Glutamatergic neuron (in vitro differentiated cells): ENCODE measurements at regions not wholly inside any gene's neighbourhood (a gene's known extent, or its start where the extent isn't known, plus 50 kb on each side); places are given as distances from the start of the nearest gene placed in this dataset.

Experiments
- DNase-seq: peaks from one replicate; pipeline ENCODE4 v3.0.0; 2022
- H3K27ac Mint-ChIP-seq: one replicate; pipeline ENCODE4 v1.8.0; 2020; ENCODE audit warnings: mild to moderate bottlenecking, mixed read lengths, inconsistent platforms; ENCODE audit not compliant: unreplicated experiment
- H3K27me3 Mint-ChIP-seq: one replicate; pipeline ENCODE4 v1.8.0; 2020; ENCODE audit warnings: mild to moderate bottlenecking, moderate library complexity, mixed read lengths, inconsistent platforms; ENCODE audit not compliant: unreplicated experiment
- H3K36me3 Mint-ChIP-seq: one replicate; pipeline ENCODE4 v1.8.0; 2020; ENCODE audit warnings: mild to moderate bottlenecking, mixed read lengths, inconsistent platforms; ENCODE audit not compliant: unreplicated experiment
- H3K4me1 Mint-ChIP-seq: one replicate; pipeline ENCODE4 v1.8.0; 2020; ENCODE audit warnings: mild to moderate bottlenecking, low read depth, mixed read lengths, inconsistent platforms; ENCODE audit not compliant: unreplicated experiment
- H3K4me3 Mint-ChIP-seq: one replicate; pipeline ENCODE4 v1.8.0; 2020; ENCODE audit warnings: mild to moderate bottlenecking, mixed read lengths, inconsistent platforms; ENCODE audit not compliant: unreplicated experiment
- H3K9me3 Mint-ChIP-seq: one replicate; pipeline ENCODE4 v1.8.0; 2020; ENCODE audit warnings: mild to moderate bottlenecking, moderate library complexity, mixed read lengths, inconsistent platforms; ENCODE audit not compliant: unreplicated experiment
- CTCF ChIP-seq: fragments of 200-600 bp; sonication (generic); IDR thresholded peaks from one replicate; pipeline ENCODE4 v1.5.0; 2021; ENCODE audit not compliant: partially characterized antibody, unreplicated experiment

GRCh38 chr3:189570916-189571315, 60.3 kb upstream of the TP63 start:
- H3K27ac Mint-ChIP-seq, result no peak overlapping the region
- H3K4me3 Mint-ChIP-seq, result no peak overlapping the region
- no peak for DNase-seq
- no peaks in the 10 kb centered on the region for H3K4me1 Mint-ChIP-seq
- no peak for TF ChIP-seq CTCF
- peaks cover 1% of the 10 kb centered on the region for H3K27me3 Mint-ChIP-seq
- no peaks in the 10 kb centered on the region for H3K36me3 Mint-ChIP-seq
- H3K9me3 Mint-ChIP-seq, result no peaks in the 10 kb centered on the region

- H3K4me3 Mint-ChIP-seq, result no peak overlapping the region
- no peaks in the 10 kb centered on the region for H3K9me3 Mint-ChIP-seq
- peaks cover 1% of the 10 kb centered on the region for H3K27me3 Mint-ChIP-seq
- DNase-seq, result no peak
- no peak for TF ChIP-seq CTCF
- H3K4me1 Mint-ChIP-seq, result no peaks in the 10 kb centered on the region
- no peak overlapping the region for H3K27ac Mint-ChIP-seq
- no peaks in the 10 kb centered on the region for H3K36me3 Mint-ChIP-seq
These were observed 58.9 kb upstream of the TP63 start for GRCh38 chr3:189572249-189572648.

GRCh38 chr3:189573004-189573403, 58.2 kb upstream of the TP63 start:
- no peaks in the 10 kb centered on the region for H3K36me3 Mint-ChIP-seq
- H3K4me1 Mint-ChIP-seq, result no peaks in the 10 kb centered on the region
- no peak for DNase-seq
- H3K27ac Mint-ChIP-seq, result no peak overlapping the region
- H3K9me3 Mint-ChIP-seq, result no peaks in the 10 kb centered on the region
- no peak for TF ChIP-seq CTCF
- H3K4me3 Mint-ChIP-seq, result no peak overlapping the region
- peaks cover 1% of the 10 kb centered on the region for H3K27me3 Mint-ChIP-seq

- Mint-ChIP-seq H3K36me3 (no peaks in the 10 kb centered on the region), H3K27ac (no peak overlapping the region), H3K9me3 (no peaks in the 10 kb centered on the region), H3K27me3 (peaks cover 1% of the 10 kb centered on the region), H3K4me3 (no peak overlapping the region), H3K4me1 (no peaks in the 10 kb centered on the region)
- no peak for TF ChIP-seq CTCF
- DNase-seq, result no peak
These were observed 54.7 kb upstream of the TP63 start for GRCh38 chr3:189576486-189576885.

- Mint-ChIP-seq H3K4me1 (no peaks in the 10 kb centered on the region), H3K4me3 (no peak overlapping the region), H3K9me3 (no peaks in the 10 kb centered on the region), H3K27ac (no peak overlapping the region), H3K27me3 (peaks cover 1% of the 10 kb centered on the region), H3K36me3 (no peaks in the 10 kb centered on the region)
- TF ChIP-seq CTCF, result no peak
- DNase-seq, result no peak
These were observed 53.9 kb upstream of the TP63 start for GRCh38 chr3:189577050-189577951.
